Ramos (cell line): ENCODE measurements at regions not wholly inside any gene's neighbourhood (a gene's known extent, or its start where the extent isn't known, plus 50 kb on each side); places are given as distances from the start of the nearest gene placed in this dataset.

Experiments used
- in situ Hi-C: fragments of 300-500 bp; cut with MboI; formaldehyde crosslinking; loops from one replicate; pipeline ENCODE4 v1.14.3; 2022; ENCODE audit warnings: low sequenced_read_pairs; ENCODE audit not compliant: unreplicated experiment

DNA sequence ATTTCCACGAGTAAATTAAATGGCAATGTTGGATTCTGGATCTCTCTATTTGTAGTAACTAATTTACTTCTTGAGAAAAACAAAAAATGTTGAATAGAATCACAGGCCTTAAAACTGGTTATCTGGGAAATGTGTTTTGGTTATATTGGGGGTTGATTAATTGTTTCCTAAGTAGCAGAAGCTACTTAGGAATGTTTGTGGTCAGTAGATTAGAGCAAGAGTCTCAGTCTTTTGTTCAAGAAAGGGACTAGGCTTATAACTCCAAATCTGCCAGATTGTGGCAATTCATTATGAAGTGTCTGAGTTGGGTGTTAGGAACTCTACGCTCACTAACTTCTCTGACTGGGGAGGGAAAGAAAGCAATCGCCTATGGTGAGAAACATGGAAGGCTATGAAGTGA lies 244.3 kb upstream of the PHYHIPL start:
- in situ Hi-C loops = no loop called here

DNA sequence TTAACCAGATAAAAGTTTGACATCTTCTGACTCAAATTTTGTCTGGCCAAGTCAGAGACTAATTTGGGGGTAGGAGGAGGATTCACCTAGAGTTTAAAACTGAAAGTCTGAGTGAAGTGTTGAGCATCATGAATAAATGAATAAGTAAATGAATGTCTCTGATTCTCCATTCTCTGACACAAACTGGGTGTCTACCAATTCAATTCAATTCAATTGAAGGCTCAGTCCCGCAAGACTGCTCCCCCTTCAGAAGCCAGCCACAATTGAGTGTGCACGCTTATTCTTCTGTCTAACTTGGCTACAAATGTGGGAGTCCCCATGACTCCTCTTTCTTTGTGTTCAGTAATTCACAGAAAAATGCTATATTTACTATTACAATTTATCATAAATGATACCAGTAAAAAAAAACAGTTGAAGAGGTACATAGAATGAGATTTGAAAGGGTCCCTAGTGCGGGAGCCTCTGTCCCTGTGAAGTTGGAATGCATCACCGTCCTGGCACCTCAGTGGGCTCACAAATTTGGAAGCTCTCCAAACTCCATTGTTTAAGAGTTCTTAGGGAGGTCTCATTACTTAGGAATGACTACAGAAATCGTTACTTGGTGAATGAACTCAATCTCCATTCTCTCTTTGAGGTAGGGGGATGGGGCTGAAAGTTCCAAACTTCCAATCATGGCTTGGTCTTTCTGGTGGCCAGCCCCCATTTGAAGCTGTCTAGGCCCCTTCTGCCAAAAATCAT lies 243.7 kb upstream of the PHYHIPL start:
- in situ Hi-C loops = no loop called here

DNA sequence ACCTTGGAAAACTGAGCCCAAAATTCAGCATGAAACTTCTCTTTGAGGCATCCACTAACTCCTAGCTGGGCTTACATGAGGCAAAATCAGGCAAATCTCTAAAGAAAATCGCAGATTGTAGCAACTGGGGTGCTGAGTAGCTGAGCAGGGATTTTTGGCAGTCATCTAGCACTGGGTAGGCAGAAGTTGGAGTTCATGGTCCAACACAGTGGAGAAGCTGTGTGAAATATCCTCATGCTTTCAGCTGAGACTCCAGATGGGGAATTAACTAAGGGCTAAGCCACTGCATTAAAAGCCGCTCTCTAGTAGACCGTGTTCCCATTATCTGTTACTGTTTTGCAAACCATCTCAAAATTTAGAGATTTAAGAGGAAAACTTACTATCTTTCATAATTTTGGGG lies 240.1 kb upstream of the PHYHIPL start:
- in situ Hi-C loops = no loop called here

DNA sequence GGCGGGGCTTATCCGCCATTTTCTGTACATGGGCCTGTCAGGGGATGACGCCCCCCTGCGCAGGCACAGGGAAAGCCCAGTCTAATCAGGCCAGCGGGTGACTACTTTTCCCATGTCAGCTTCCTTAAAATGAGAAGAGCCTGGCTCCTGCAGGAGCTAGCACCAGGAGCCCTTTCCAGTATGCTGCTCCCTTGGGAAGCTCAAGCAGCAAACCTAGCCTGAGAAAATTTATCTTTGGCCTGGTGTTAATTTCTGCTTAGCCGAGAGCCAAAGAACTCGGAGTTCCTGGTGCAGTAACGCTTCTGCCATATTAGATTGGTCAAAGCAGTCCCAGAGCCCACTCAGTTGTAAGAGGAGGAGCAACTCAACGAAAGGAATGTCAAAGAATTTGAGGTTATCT lies 239.0 kb upstream of the PHYHIPL start:
- in situ Hi-C loops = no loop called here

DNA sequence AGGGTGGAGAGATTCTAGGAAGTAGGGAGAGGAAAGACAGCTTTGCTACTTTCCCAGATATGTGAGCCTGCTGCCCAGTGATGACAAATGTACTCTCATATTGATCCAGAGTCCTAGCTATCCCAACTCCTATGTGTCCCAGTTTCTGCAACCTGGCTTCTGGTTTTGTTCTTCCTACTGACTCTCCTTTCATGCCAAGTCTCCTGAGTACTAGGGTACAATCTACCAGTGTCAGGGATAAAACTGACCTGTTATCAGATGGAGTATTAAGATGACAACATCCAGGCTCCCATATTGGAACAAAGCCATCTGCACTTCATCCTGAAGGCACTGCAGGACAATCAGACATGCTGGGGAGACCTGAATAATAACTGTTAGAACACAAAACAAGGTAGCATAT lies 233.7 kb upstream of the PHYHIPL start:
- in situ Hi-C loops = no loop called here

DNA sequence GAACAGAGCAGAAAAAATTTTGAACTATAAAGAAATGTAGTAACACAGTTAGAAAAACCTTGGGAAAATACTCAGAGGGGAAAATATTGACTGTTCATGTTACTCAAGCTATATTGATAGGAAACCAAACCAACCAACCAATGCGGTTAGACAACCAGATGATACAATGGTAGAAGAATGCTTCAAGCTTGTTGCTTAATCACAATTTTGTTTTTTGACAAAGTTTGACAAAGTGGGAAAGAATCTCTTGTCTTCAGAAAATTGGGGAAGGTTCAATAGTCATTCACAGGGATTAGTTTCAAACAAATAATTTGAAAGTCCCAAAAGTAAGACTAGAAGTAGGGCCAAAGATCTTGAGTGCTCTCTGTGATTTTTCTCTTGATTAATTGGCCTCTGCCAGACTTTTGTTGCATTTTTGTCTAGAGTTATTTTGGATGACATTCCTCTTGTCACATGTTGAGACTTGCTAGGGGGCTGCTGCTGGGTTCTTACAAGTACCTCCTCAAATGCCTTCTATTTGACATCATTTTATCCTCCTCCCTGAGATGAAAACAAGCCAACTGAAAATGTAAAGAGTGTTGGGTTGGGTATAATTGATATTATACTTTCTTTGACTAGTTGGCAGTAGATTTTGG lies 233.1 kb upstream of the PHYHIPL start:
- in situ Hi-C loops = no loop called here

DNA sequence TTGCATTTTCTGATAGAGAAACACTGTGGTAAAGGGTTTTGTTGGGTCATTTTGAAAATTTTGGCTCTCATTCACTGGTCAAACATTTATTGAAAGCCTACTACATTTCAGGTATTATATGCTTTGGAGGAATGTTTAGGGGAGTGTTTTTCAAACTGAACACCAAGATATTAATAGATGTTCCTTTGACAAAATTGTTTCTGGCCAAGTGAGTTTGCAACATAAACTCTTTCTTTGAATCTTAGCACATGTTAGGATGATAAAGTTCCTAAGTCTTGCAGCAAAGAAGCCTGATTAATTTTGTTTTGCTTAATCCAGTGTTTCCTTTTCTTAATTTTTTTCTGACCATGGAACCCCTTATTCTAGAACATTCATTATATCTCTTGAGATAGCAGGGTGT lies 232.5 kb upstream of the PHYHIPL start:
- in situ Hi-C loops = no loop called here

DNA sequence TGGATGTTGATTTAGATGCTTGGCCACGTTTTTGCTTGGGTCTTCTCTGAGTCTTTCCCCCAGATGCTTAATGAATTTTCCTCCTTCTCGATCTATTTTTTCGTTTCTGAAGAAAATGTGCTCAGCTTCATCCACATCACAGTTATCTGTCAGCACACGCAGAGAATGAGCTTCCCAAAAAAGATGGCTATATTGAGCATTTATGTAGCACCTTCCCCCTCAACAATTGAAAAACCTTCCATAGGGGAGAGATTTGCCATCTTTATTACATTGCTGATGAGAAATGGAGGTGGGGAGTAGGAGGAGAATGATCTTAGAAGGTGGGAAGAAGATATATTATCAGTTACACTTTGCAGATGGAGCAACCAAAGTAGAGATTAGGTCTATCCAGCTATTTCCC lies 228.1 kb upstream of the PHYHIPL start:
- in situ Hi-C loops = no loop called here

DNA sequence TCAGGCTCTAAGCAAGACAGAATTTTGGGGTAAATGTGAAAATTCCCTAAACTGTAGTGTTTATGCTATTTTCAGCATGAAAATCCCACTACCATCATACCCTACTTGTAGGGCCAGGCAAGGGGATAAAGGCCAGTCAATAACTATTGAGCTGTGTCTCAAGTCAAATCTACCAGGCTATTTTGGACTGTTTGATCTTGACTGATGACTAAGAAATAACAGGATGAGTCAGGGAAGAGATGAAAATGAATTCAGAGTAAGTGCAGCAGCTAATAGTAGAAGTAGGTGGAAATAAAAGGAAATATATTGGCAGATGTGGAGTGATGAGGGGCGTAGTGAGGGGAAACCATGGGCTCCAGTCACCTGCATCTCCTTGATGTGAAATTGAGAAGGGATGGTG lies 225.8 kb upstream of the PHYHIPL start:
- in situ Hi-C loops = loop anchor here (10.0 to 25.0 kb wide), 2 partner anchors 674 to 1087 kb away; no protein-coding TSS in a partner anchor

DNA sequence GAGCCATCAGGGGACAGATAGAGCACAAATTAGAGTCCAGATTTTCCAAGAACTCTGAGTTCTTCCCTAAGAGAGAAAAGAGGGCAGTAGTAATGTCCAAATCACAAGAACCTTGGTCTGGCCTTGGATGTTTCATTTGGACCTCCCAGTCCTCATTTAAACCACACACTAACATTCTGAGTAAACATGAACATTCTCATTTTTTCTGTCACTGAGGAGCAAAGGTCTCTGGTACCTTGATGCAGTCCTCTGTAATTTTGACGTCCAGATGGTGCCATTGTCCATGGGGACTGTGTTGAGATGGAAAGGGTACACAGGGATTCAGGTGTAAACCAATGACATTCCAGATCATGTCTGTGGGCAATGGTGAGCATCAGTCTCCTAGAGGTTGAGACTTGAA lies 225.4 kb upstream of the PHYHIPL start:
- in situ Hi-C loops = loop anchor here (10.0 to 25.0 kb wide), 2 partner anchors 674 to 1086 kb away; no protein-coding TSS in a partner anchor

DNA sequence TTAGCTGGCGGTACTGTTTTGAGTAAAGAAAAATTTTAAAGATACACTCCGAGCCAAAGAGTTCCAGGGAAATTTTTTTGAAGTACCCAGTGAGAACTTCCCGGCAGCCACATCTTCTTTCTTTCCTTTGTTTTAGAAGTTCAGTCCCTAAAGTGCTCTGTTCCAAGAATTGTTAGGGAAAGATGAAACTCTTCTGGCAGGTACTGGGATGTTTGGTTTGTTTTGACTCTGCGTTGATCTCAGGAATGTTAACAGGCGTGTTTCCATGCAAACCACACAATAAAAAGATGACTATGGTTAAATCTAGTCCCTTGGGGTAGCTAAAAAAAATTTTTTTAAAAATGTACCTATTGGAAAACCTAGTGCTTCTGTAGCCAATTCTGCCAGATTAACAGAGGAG lies 224.7 kb upstream of the PHYHIPL start:
- in situ Hi-C loops = loop anchor here (10.0 to 25.0 kb wide), 2 partner anchors 673 to 1086 kb away; no protein-coding TSS in a partner anchor

DNA sequence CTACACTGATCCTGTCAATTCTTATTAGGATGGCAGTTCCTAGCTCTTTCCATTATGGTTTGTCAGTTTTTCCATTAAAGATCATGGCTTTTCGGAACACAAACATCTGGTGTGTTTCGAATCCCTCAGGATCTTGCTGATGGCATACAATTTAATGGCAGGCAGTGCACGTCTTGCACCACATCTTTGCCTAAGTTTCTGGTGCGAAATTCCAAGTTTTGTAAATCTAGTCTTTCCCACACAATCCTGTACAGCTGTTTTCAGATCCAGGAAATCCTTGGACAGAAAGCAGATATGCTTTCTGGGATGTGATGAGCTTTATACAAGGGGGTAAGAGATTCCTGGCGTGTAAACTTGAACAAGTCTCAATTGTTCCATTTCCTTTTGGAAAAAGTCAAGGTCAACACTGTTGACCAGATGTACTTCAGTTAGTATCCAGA lies 224.3 kb upstream of the PHYHIPL start:
- in situ Hi-C loops = loop anchor here (10.0 to 25.0 kb wide), 2 partner anchors 673 to 1085 kb away; no protein-coding TSS in a partner anchor

DNA sequence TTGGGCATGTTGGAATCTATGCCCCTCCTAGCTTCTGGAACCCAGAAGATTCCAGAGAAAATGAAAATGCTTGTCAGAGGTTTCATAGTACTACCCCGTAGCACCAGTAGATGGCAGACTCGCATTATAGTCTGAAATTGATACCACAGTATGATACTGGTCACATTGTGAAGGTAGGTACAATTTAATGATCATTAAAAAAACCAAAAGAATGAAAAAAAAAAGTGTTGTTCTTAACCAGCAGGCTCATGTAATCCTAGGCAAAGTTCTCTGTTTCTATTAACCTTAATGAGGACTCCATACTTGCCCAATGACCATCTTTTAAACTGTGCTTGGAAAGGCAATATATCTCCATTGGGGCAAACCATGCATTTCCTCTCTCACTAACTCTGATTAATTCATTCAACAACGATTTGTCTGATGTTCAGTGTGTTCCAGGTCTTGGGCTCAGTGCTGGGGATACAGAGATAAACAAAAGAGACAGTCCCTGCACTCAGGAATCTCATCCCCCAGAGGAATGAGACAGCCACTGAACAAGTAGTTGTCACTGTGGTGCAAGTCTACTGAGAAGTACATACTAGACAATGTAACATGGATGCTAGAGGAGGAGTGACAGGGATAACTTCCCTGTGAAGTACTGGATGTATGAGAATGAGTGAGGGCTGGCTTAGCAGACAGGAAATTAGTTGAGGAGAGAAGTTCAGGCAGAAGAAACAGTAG lies 223.5 kb upstream of the PHYHIPL start:
- in situ Hi-C loops = loop anchor here (10.0 to 25.0 kb wide), 2 partner anchors 672 to 1084 kb away; no protein-coding TSS in a partner anchor

DNA sequence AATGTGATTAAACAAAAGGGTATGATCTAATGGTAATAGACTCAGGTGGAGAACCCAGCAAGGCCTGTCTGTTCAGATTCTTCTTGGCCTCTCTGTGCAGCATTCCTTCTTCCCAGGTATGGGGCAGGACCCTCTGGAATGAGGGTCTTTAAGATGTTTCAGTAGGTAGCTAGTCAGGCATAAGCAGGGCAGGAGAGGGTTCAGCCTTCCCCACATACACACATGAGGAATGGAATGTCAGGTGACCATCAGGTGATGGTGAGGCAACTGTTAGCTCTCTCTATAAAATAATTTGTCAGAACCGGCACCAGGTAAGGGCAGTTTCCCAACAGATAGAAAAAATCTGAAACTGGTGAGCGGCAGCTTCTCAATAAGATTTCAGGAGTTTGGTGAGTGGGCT lies 222.3 kb upstream of the PHYHIPL start:
- in situ Hi-C loops = loop anchor here (10.0 to 25.0 kb wide), 2 partner anchors 671 to 1083 kb away; no protein-coding TSS in a partner anchor

DNA sequence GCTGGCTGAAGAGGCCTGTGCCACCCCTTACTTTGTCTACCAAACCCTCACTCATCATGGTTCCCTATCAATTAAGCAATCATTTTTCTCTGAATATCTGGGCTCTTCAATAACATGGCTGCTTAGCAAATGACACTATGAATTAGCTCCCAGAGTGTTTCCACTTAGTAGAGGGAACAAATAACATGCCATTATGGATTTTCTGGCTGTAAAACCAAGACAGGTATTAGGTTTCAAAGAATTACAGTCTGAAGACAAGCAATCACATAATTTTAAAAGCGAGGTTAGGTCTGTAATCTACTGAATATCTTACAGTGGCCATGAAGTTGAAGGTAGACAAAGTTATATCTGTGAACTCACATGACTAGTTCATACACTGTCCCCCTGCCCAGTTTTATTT lies 220.8 kb upstream of the PHYHIPL start:
- in situ Hi-C loops = loop anchor here (10.0 to 25.0 kb wide), 2 partner anchors 669 to 1082 kb away; no protein-coding TSS in a partner anchor

DNA sequence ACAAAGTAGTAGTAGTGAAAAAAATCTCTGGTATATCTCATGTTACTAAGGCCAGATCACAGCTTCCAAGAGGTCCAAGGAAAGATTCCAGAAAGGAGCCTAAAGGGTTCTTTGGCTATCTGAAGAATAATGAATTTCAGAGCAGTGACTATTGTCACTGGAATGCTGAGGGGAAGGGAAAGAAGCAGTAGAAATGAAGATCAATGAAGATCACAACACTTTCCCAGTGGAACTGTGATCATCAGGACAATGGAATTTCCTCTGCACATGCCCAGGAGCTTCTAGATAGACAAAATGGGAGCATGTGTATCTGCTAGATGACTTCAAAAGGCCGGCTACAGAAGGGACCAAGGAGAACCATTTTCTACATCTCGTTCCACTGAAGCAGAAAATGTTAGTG lies 219.5 kb upstream of the PHYHIPL start:
- in situ Hi-C loops = loop anchor here (10.0 to 25.0 kb wide), 2 partner anchors 668 to 1080 kb away; no protein-coding TSS in a partner anchor

DNA sequence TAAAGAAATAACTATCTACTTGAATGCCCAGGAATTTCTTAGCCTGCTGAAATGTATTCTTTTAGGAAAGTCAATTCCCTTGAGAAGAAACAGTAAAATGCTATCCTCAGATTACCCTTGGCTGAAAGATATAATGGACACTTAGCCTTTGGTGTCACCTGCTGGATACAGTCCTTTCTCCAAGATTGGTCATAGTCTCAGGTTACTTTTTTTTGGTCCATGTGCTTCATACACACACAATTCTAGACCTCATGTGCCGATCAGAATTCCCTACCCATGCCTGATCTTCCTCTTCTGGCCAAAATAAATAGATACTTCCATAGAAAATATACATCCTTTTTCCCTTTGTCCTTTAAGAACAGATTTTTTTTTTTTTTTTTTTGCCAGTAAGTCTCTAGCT lies 218.9 kb upstream of the PHYHIPL start:
- in situ Hi-C loops = loop anchor here (10.0 to 25.0 kb wide), 2 partner anchors 667 to 1080 kb away; no protein-coding TSS in a partner anchor

DNA sequence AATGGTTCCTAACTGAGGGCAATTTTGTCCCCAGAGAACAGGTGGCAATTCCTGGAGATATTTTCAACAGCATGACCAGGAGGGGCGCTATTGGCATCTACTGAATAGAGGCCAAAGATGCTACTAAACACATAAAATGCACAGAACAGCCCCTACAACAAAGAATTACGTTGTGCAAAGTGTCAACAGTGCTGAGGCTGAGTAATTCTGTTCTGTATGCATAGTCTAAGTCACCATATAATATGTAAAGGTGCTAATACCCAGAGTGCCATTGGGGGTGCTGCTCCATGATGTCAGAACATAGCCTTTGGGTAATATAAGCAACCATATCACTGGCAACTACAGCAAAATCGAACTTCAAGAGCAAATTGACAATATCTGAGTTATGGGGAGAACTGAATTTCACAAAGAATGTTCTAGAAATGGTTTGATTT lies 213.3 kb upstream of the PHYHIPL start:
- in situ Hi-C loops = loop anchor here (25.0 kb wide), 1 partner anchor 1074 kb away; no protein-coding TSS in a partner anchor

DNA sequence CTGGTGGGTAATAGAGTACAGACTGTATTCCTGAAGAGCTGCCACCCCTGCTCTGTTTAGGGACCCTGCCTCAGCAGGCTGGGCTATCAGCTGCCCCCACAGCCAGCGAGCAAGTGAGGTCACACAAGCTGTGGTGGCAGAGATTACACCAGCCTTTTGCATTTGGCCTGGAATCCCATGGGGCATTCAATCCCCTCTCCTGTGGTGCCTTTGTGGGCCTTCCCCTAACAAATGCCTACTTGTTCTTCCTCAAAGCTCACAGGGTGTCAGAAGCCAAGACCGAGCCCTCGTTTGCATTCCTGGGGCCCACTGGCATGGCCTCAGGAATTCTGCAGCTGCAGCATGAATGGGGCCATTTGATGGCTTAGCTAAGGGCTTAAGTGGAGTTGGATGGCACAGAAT lies 212.7 kb upstream of the PHYHIPL start:
- in situ Hi-C loops = loop anchor here (25.0 kb wide), 1 partner anchor 1074 kb away; no protein-coding TSS in a partner anchor

DNA sequence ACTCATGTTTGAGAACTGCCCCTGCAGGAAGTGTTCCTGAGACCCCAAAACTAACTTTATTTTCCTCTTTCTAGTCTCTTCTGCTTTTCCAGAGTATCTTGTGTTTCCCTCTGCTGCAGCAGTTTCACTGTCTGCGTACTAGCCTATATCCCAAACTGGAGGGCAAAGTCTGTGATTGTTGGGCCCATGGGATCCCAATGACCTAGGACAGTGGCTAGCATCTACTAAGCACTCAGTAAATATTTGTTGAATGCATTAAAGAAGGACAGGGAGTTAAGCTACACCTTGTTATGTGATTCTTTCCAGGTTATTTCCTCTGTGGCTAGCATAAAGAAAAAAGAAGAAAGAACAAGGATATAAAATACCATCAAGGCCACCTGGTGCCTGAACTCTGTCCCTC lies 210.6 kb upstream of the PHYHIPL start:
- in situ Hi-C loops = loop anchor here (25.0 kb wide), 1 partner anchor 1071 kb away; no protein-coding TSS in a partner anchor
